ENCODE measurements at regions not wholly inside any gene's neighbourhood (a gene's known extent, or its start where the extent isn't known, plus 50 kb on each side); places are given as distances from the start of the nearest gene placed in this dataset.
"Not testable (repeated sequence)": the region's sequence is repeated elsewhere in the genome, so short reads cannot be mapped to it uniquely, and the experiment has no call there.

DNA sequence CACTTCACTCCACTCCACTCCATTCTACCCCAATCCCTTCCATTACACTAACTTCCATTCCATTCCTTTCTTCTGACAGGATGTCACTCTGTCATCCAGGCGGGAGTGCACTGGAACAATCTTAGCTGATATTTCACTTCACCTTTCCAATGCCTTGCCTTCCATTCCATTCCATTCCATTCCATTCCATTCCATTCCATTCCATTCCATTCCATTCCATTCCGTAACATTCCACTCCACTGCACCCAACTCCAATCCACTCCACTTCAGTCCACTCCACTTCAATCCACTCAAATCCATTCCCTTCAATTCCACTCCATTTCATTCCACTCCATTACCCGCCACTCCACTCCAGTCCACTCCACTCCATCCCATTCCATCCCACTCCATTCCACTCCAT is 1099.4 kb downstream of the TSPY10 start:
- no peaks in the 10 kb centered on the region for H3K36me3 ChIP-seq (ENCODE audit: control insufficient read depth in 2 of 2, extremely low read depth in 1 of 2, insufficient read depth in 2 of 2, low read length in 2 of 2)
- H3K4me1 ChIP-seq (ENCODE audit: control insufficient read depth, extremely low read depth, insufficient read depth, low read length) = no peaks in the 10 kb centered on the region
- H3K4me3 ChIP-seq (replicated peaks in 1 of 3; ENCODE audit: insufficient read depth in 1 of 3, low read depth in 1 of 3, low read length in 3 of 3) = no peak overlapping the region
- no peaks in the 10 kb centered on the region for H4K20me1 ChIP-seq (replicated peaks; ENCODE audit: control insufficient read depth, extremely low read depth, insufficient read depth, low read length)
- CTCF ChIA-PET = no interaction called here
- no TSS peak for BruUV-seq (replicated peaks)
- H3K9me3 ChIP-seq (replicated peaks; ENCODE audit: control insufficient read depth, insufficient read depth, low read length) = no peaks in the 10 kb centered on the region
- intact Hi-C loops (cut with micrococcal nuclease) = no loop called here
- H3K9ac ChIP-seq (replicated peaks; ENCODE audit: extremely low read depth, insufficient read depth, low read length) = no peak overlapping the region
- POLR2A ChIA-PET = no interaction called here
- TF ChIP-seq MYC (IDR thresholded peaks at IDR 0.05; ENCODE audit: low read depth, low read length) (no peak), POLR2A (IDR thresholded peaks at IDR 0.05; ENCODE audit: low read depth, low read length) (no peak)
- TF ChIP-seq, protein P1, sequence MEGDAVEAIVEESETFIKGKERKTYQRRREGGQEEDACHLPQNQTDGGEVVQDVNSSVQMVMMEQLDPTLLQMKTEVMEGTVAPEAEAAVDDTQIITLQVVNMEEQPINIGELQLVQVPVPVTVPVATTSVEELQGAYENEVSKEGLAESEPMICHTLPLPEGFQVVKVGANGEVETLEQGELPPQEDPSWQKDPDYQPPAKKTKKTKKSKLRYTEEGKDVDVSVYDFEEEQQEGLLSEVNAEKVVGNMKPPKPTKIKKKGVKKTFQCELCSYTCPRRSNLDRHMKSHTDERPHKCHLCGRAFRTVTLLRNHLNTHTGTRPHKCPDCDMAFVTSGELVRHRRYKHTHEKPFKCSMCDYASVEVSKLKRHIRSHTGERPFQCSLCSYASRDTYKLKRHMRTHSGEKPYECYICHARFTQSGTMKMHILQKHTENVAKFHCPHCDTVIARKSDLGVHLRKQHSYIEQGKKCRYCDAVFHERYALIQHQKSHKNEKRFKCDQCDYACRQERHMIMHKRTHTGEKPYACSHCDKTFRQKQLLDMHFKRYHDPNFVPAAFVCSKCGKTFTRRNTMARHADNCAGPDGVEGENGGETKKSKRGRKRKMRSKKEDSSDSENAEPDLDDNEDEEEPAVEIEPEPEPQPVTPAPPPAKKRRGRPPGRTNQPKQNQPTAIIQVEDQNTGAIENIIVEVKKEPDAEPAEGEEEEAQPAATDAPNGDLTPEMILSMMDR (IDR thresholded peaks at IDR 0.05; ENCODE audit: extremely low read depth in 1 of 2, insufficient read depth in 1 of 2, low read depth in 1 of 2, low read length in 2 of 2) = no peak
- FAIRE-seq (no peak), DNase-seq (ENCODE audit: low read depth, low spot score) (peak; percentile 98)
- no peaks in the 10 kb centered on the region for H3K9me1 ChIP-seq (replicated peaks; ENCODE audit: control insufficient read depth, extremely low read depth, insufficient read depth, low read length)
- no peak overlapping the region for H2AFZ ChIP-seq (ENCODE audit: low read depth, low read length)
- H3K4me2 ChIP-seq (ENCODE audit: insufficient read depth, low read length) = no peak overlapping the region
- no peaks in the 10 kb centered on the region for H3K79me2 ChIP-seq (ENCODE audit: control insufficient read depth, insufficient read depth, low read length)
- no peak overlapping the region for H3K27ac ChIP-seq (ENCODE audit: insufficient read depth, low read depth, low read length)
- H3K27me3 ChIP-seq (ENCODE audit: control insufficient read depth in 2 of 2, insufficient read depth in 2 of 2, low read length in 2 of 2) = no peaks in the 10 kb centered on the region
- dilution Hi-C loops (cut with MboI; ENCODE audit: extremely low pct_ligation_motif_present, low sequenced_read_pairs) = no loop called here

DNA sequence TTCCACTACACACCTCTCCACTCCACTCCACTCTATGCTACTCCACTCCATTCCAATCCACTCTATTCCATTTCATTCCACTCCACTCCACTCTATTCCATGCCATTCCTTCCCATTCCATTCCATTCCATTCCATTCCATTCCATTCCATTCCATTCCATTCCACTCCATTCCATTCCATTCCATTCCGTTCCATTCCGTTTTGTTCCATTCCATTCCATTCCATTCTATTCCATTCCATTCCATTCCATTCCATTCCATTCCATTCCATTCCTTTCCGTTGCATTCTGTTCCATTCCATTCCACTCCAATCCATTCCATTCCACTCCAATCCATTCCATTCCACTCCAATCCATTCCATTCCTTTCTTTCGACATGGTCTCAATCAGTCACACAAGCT is 1121.1 kb downstream of the TSPY10 start:
- H3K36me3 ChIP-seq (ENCODE audit: control insufficient read depth in 2 of 2, extremely low read depth in 1 of 2, insufficient read depth in 2 of 2, low read length in 2 of 2); H3K4me3 ChIP-seq (replicated peaks in 1 of 3; ENCODE audit: insufficient read depth in 1 of 3, low read depth in 1 of 3, low read length in 3 of 3); POLR2A ChIA-PET; dilution Hi-C loops (cut with MboI; ENCODE audit: extremely low pct_ligation_motif_present, low sequenced_read_pairs); H2AFZ ChIP-seq (ENCODE audit: low read depth, low read length); H4K20me1 ChIP-seq (replicated peaks; ENCODE audit: control insufficient read depth, extremely low read depth, insufficient read depth, low read length); DNase-seq (ENCODE audit: low read depth, low spot score); H3K79me2 ChIP-seq (ENCODE audit: control insufficient read depth, insufficient read depth, low read length); H3K9ac ChIP-seq (replicated peaks; ENCODE audit: extremely low read depth, insufficient read depth, low read length); H3K4me2 ChIP-seq (ENCODE audit: insufficient read depth, low read length); H3K9me3 ChIP-seq (replicated peaks; ENCODE audit: control insufficient read depth, insufficient read depth, low read length); CTCF ChIA-PET; FAIRE-seq; H3K4me1 ChIP-seq (ENCODE audit: control insufficient read depth, extremely low read depth, insufficient read depth, low read length); BruUV-seq (replicated peaks); H3K9me1 ChIP-seq (replicated peaks; ENCODE audit: control insufficient read depth, extremely low read depth, insufficient read depth, low read length); H3K27me3 ChIP-seq (ENCODE audit: control insufficient read depth in 2 of 2, insufficient read depth in 2 of 2, low read length in 2 of 2); intact Hi-C loops (cut with micrococcal nuclease); H3K27ac ChIP-seq (ENCODE audit: insufficient read depth, low read depth, low read length): not testable (repeated sequence)

DNA sequence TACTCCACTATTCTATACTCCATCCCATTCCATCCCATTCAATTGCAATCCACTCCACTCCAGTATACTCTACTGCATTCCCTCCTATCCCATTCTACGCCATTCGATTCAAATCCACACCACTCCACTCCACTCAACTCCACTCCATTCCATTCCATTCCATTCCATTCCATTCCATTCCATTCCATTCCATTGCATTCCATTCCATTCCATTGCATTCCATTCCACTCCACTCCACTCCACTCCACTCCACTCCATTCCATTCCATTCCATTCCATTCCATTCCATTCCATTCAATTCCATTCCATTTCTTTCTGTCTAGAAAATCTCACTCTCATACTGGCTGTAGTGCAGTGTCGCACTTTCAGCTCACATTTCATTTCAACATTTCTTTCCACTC is 1129.4 kb downstream of the TSPY10 start:
- H3K9me1 ChIP-seq (replicated peaks; ENCODE audit: control insufficient read depth, extremely low read depth, insufficient read depth, low read length); intact Hi-C loops (cut with micrococcal nuclease); H3K9me3 ChIP-seq (replicated peaks; ENCODE audit: control insufficient read depth, insufficient read depth, low read length); FAIRE-seq; POLR2A ChIA-PET; H3K36me3 ChIP-seq (ENCODE audit: control insufficient read depth in 2 of 2, extremely low read depth in 1 of 2, insufficient read depth in 2 of 2, low read length in 2 of 2); DNase-seq (ENCODE audit: low read depth, low spot score); H4K20me1 ChIP-seq (replicated peaks; ENCODE audit: control insufficient read depth, extremely low read depth, insufficient read depth, low read length); CTCF ChIA-PET; H3K27ac ChIP-seq (ENCODE audit: insufficient read depth, low read depth, low read length); H3K4me1 ChIP-seq (ENCODE audit: control insufficient read depth, extremely low read depth, insufficient read depth, low read length); H3K79me2 ChIP-seq (ENCODE audit: control insufficient read depth, insufficient read depth, low read length); BruUV-seq (replicated peaks); H3K9ac ChIP-seq (replicated peaks; ENCODE audit: extremely low read depth, insufficient read depth, low read length); H3K4me3 ChIP-seq (replicated peaks in 1 of 3; ENCODE audit: insufficient read depth in 1 of 3, low read depth in 1 of 3, low read length in 3 of 3); H3K27me3 ChIP-seq (ENCODE audit: control insufficient read depth in 2 of 2, insufficient read depth in 2 of 2, low read length in 2 of 2); H3K4me2 ChIP-seq (ENCODE audit: insufficient read depth, low read length); dilution Hi-C loops (cut with MboI; ENCODE audit: extremely low pct_ligation_motif_present, low sequenced_read_pairs); H2AFZ ChIP-seq (ENCODE audit: low read depth, low read length): not testable (repeated sequence)
